GM18873 (cell line): ENCODE measurements at regions not wholly inside any gene's neighbourhood (a gene's known extent, or its start where the extent isn't known, plus 50 kb on each side); places are given as distances from the start of the nearest gene placed in this dataset.

Source experiments
- ATAC-seq: cut with Tn5 transposase; IDR thresholded peaks from one replicate; pipeline ENCODE4 v1.9.1; 2021; ENCODE audit warnings: mild to moderate bottlenecking, moderate library complexity, moderate number of reproducible peaks; ENCODE audit not compliant: unreplicated experiment, low FRiP score

- ATAC-seq = no peak
These were observed 319.9 kb upstream of the SLC14A2 start for GRCh38 chr18:45295388-45295787.

GRCh38 chr18:45298986-45299385 is 316.3 kb upstream of the SLC14A2 start:
- ATAC-seq = no peak

- ATAC-seq = no peak
These were observed 312.2 kb upstream of the SLC14A2 start for GRCh38 chr18:45303026-45303425.

- ATAC-seq = no peak
These were observed 310.7 kb upstream of the SLC14A2 start for GRCh38 chr18:45304558-45304957.

DNA sequence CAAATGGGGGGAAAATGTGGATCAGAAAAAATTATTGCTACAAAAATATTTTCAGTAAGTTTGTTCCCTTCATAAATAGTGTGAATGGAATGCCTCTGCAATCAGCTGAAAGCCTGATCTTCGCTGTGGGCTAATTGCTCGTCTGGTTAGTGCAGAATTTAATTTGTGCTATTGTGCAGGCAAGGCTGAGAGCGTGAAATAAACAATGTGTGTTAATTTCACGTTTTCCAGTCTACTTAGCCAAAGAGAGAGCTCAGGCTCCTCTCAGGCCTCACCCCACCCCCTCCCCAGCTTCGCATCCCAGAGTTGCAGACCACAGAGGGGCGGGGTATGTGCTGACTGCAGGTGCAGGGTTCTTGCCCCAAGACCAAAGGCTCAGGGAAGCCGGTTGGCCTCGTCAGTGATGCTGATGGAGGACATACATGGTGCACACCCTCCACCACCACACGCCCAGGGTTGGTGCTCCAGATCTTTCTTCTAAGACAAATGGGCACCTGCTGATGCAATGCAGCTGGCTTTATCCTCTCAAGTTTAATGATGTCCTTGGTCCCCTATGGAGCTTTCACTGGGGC is 302.6 kb upstream of the SLC14A2 start:
- no peak for ATAC-seq

DNA sequence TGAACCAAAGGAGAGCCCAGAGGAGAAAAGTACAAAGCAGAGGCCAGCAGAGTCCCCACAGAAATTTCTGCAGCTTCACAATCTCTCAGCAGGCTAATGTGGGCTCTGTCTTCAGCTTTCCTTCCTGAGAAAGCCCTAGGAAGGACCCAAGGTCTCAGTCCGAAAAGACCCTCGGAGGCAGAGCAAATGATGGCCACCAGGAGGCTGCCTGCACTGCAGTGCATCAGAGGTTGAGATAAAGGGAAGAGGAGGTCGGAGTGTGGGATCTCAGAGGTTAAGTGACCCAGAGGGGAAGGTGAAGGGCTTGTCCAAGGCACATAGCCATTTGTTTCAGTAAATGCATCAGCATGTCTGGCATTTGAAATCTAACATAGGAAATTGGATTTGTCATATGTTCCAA is 299.1 kb upstream of the SLC14A2 start:
- ATAC-seq = no peak

- no peak for ATAC-seq
These were observed 297.2 kb upstream of the SLC14A2 start for GRCh38 chr18:45317948-45318640.

- no peak for ATAC-seq
These were observed 294.6 kb upstream of the SLC14A2 start for GRCh38 chr18:45320724-45321123.

GRCh38 chr18:45321520-45321919 is 293.8 kb upstream of the SLC14A2 start:
- no peak for ATAC-seq

- ATAC-seq = no peak
These were observed 292.9 kb upstream of the SLC14A2 start for GRCh38 chr18:45322343-45322742.

DNA sequence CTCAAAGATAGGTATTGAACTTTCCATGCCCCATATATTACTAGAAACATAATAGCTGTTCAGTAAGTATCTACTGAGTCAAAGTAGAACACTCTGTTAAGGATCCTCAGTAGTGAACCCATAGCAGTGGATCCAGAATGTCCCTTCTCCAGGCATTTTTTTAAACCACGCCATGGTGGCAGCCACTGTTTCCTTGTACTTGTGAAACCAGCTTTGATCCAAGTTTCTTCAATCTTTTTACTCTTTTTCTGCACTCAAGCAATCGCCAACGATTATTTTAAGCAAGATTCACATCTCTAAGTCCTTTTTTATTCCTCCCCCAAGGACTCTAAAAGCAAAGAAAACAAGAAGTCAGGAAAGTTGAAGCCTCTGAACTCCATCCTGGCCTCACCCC is 291.2 kb upstream of the SLC14A2 start:
- ATAC-seq = no peak

- no peak for ATAC-seq
These were observed 290.7 kb upstream of the SLC14A2 start for GRCh38 chr18:45324495-45325113.

GRCh38 chr18:45325778-45326177 is 289.5 kb upstream of the SLC14A2 start:
- no peak for ATAC-seq

GRCh38 chr18:45326505-45326904 is 288.8 kb upstream of the SLC14A2 start:
- no peak for ATAC-seq

DNA sequence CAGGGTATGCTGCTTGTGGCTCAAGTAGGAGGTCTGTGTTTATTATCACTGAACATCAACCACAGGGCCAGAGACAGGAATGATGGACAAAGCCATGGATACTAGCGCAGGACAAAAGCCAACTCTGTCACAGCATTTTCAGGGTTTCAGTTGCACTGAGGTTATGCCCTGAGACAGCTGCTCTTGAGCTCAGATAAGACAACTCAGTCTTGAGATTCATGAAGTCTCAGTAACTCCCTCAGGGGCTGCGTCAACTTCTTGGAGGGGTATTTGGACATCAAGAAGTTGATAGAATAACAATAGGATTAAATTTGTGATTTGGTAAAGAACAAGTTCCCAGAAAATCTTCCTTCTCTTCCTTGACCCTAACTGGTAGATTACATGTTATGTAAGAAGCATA is 287.0 kb upstream of the SLC14A2 start:
- ATAC-seq = no peak

DNA sequence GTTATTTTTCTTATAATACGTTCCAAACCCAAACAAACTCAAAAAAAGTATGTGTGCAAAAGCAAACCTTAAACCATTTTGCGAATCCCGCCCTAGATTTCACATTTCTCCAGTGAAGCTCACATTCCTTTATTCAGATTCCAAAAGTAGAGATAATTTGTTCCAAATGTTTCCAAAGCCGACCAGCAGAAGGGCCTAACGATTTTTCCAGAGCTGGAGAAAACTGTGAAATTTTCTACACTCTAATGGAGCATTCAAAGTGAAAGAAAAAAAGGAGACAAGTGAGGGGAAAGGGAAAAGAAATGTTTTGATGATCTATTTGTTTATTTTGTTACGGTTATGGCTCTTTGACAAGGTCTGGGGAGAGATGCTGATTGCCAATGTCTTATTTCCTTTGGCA is 286.5 kb upstream of the SLC14A2 start:
- ATAC-seq = no peak

- no peak for ATAC-seq
These were observed 286.0 kb upstream of the SLC14A2 start for GRCh38 chr18:45329316-45329715.

- ATAC-seq = no peak
These were observed 285.1 kb upstream of the SLC14A2 start for GRCh38 chr18:45330170-45330594.

GRCh38 chr18:45332871-45333270 is 282.4 kb upstream of the SLC14A2 start:
- ATAC-seq = no peak

DNA sequence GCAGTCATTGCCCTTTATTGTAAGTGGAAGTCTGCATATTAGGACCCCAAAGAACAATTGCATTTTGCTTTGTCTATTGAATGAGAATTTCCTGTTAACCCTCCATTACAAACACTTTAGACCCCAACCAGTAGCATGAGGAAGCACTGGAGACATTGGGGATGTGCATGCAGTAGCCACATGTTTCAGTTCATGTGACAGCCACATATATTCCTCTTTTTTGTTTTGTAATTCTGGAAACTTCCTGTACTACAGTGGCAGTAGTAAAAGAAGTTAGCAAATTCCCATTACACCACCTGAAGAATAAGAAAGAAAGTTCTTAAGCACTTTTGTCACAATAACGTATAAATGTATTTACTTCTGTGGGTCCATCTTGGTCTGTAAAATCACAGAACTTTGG is 281.1 kb upstream of the SLC14A2 start:
- no peak for ATAC-seq

- ATAC-seq = no peak
These were observed 279.8 kb upstream of the SLC14A2 start for GRCh38 chr18:45335282-45336043.
